ENCODE measurements at regions not wholly inside any gene's neighbourhood (a gene's known extent, or its start where the extent isn't known, plus 50 kb on each side); places are given as distances from the start of the nearest gene placed in this dataset.

GRCh38 chr6:120916844-120917243 lies 417.4 kb downstream of the TBC1D32 start:
- no peak overlapping the region for H3K4me3 ChIP-seq (ENCODE audit: low read depth, poor library complexity, severe bottlenecking)
- intact Hi-C loops (cut with DNase I; ENCODE audit: low total_unique reads) = no loop called here
- no peak for DNase-seq (ENCODE audit: low spot score in 2 of 2)
- WGBS, 2 donors = 64 to 69% methylated on average over 2 of the region's 2 CpGs
- TF ChIP-seq POLR2A (IDR thresholded peaks at IDR 0.05) (no peak), CTCF (IDR thresholded peaks at IDR 0.05) (no peak)

DNA sequence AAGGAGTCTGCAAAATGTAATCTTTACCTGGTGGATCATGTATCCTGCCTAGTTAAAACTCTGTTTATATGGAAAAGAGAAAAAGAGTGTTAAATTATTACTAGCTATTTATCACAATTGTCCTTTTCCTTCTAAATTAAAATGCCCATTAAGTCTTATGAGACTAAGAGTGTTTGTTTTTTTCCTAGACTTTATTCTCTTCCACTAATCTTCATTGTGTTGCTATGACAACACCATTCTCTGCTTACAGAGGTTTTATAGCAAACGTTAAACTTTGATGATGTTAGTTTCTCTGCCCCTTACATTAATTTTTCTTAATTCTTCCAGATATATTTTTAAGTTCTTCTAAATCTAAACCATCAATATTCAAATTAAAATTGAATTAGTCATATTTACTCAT lies 420.8 kb downstream of the TBC1D32 start:
- TF ChIP-seq CTCF (IDR thresholded peaks at IDR 0.05) (no peak), POLR2A (IDR thresholded peaks at IDR 0.05) (no peak)
- intact Hi-C loops (cut with DNase I; ENCODE audit: low total_unique reads) = no loop called here
- DNase-seq (ENCODE audit: low spot score in 2 of 2) = no peak
- no peak overlapping the region for H3K4me3 ChIP-seq (ENCODE audit: low read depth, poor library complexity, severe bottlenecking)
- 48 to 61% methylated on average over 1 of the region's 1 CpG for WGBS, 2 donors

DNA sequence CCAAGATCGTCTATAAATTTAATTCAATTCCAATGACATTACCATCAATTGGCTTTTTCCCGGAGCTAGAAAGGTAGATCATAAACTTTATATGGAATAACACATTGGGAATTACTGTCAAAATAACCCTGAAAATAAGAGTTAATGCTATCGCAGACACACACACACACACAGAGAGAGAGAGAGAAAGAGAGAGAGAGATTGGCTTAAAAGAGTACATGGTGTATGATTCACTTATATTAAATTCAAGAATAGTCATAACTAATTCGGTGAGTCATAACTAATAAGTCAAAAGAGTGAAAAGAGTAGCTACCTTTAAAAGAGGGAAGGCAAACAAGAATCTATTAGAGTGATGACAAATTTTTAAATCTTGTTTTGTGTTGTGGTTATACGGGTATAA lies 425.5 kb downstream of the TBC1D32 start:
- TF ChIP-seq CTCF (IDR thresholded peaks at IDR 0.05) (no peak), POLR2A (IDR thresholded peaks at IDR 0.05) (no peak)
- no peak overlapping the region for H3K4me3 ChIP-seq (ENCODE audit: low read depth, poor library complexity, severe bottlenecking)
- no peak for DNase-seq (ENCODE audit: low spot score in 2 of 2)
- 84% methylated on average over 5 of the region's 5 CpGs for whole genome bisulfite sequencing, 2 donors
- intact Hi-C loops (cut with DNase I; ENCODE audit: low total_unique reads) = no loop called here

- intact Hi-C loops (cut with DNase I; ENCODE audit: low total_unique reads) = no loop called here
- no peak for DNase-seq (ENCODE audit: low spot score in 2 of 2)
- no peak overlapping the region for H3K4me3 ChIP-seq (ENCODE audit: low read depth, poor library complexity, severe bottlenecking)
- no peak for TF ChIP-seq CTCF (IDR thresholded peaks at IDR 0.05)
- 19 to 60% methylated on average over 2 of the region's 2 CpGs for WGBS, 2 donors
Observed at GRCh38 chr6:120903836-120904235, 430.4 kb downstream of the TBC1D32 start.

- intact Hi-C loops (cut with DNase I; ENCODE audit: low total_unique reads) = no loop called here
- no peak for DNase-seq (ENCODE audit: low spot score in 2 of 2)
- TF ChIP-seq POLR2A (IDR thresholded peaks at IDR 0.05) = no peak
- no peak for TF ChIP-seq CTCF (IDR thresholded peaks at IDR 0.05)
- H3K4me3 ChIP-seq (ENCODE audit: low read depth, poor library complexity, severe bottlenecking) = no peak overlapping the region
Observed at GRCh38 chr6:120899932-120900331, 434.3 kb downstream of the TBC1D32 start.

- WGBS, 2 donors = 68 to 86% methylated on average over 1 of the region's 1 CpG
- DNase-seq (ENCODE audit: low spot score in 2 of 2) = no peak
- no peak overlapping the region for H3K4me3 ChIP-seq (ENCODE audit: low read depth, poor library complexity, severe bottlenecking)
- intact Hi-C loops (cut with DNase I; ENCODE audit: low total_unique reads) = no loop called here
- TF ChIP-seq POLR2A (IDR thresholded peaks at IDR 0.05) = no peak
- no peak for TF ChIP-seq CTCF (IDR thresholded peaks at IDR 0.05)
Observed at GRCh38 chr6:120894077-120894476, 440.2 kb downstream of the TBC1D32 start.

Data from lower leg skin (tissue), 4 donors.